ENCODE measurements at regions not wholly inside any gene's neighbourhood (a gene's known extent, or its start where the extent isn't known, plus 50 kb on each side); places are given as distances from the start of the nearest gene placed in this dataset.

- H3K4me3 ChIP-seq (ENCODE audit: low read depth, low read length): no peak overlapping the region
- POLR2A ChIA-PET: no interaction called here
- TF ChIP-seq, protein P1, sequence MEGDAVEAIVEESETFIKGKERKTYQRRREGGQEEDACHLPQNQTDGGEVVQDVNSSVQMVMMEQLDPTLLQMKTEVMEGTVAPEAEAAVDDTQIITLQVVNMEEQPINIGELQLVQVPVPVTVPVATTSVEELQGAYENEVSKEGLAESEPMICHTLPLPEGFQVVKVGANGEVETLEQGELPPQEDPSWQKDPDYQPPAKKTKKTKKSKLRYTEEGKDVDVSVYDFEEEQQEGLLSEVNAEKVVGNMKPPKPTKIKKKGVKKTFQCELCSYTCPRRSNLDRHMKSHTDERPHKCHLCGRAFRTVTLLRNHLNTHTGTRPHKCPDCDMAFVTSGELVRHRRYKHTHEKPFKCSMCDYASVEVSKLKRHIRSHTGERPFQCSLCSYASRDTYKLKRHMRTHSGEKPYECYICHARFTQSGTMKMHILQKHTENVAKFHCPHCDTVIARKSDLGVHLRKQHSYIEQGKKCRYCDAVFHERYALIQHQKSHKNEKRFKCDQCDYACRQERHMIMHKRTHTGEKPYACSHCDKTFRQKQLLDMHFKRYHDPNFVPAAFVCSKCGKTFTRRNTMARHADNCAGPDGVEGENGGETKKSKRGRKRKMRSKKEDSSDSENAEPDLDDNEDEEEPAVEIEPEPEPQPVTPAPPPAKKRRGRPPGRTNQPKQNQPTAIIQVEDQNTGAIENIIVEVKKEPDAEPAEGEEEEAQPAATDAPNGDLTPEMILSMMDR (IDR thresholded peaks at IDR 0.05; ENCODE audit: insufficient read depth, low read depth, low read length): peak; percentile 94
- CTCF ChIA-PET: interaction anchor here (0.5 to 4.9 kb wide), 39 partner anchors 10 to 512 kb away, joined by 3 to 116 read pairs (median 4); partner anchors contain the start of gene NFKBIZ
- peak; percentile 19 for DNase-seq (ENCODE audit: low read depth)
- no peaks in the 10 kb centered on the region for H3K36me3 ChIP-seq (ENCODE audit: control insufficient read depth, insufficient read depth, low read length)
- H3K27me3 ChIP-seq (ENCODE audit: control insufficient read depth, insufficient read depth, low read length): no peaks in the 10 kb centered on the region
Observed at GRCh38 chr3:102229062-102229655, 205.7 kb upstream of the ZPLD1 start.

DNA sequence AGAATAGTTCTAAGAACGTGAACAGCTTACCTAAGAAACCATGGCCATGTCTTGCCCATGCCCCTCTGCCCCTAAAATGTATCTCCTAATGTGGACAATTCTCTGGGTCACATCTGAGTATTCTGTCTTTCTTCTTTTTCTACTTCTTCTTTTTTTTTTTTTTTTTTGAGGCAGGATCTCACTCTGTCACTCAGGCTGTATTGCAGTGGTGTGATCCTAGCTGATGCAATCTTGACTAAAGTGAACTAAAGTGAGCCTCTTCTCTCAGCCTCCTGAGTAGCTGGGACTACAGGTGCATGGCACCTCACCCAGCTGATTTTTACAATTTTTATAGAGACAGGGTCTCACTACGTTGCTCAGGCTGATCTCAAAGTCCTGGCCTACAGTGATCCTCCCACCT, 204.8 kb upstream of the ZPLD1 start:
- H3K27me3 ChIP-seq (ENCODE audit: control insufficient read depth, insufficient read depth, low read length): no peaks in the 10 kb centered on the region
- DNase-seq (ENCODE audit: low read depth): no peak
- H3K36me3 ChIP-seq (ENCODE audit: control insufficient read depth, insufficient read depth, low read length): no peaks in the 10 kb centered on the region
- TF ChIP-seq, protein P1 (IDR thresholded peaks at IDR 0.05; ENCODE audit: insufficient read depth, low read depth, low read length): no peak
- ChIA-PET POLR2A (interaction anchor here (0.7 kb wide), 1 partner anchor 442 kb away, joined by 19 read pairs; no protein-coding TSS in a partner anchor), CTCF (interaction anchor here (0.9 to 4.9 kb wide), 13 partner anchors 9 to 428 kb away, joined by 3 to 116 read pairs (median 11); no protein-coding TSS in a partner anchor)
- no peak overlapping the region for H3K4me3 ChIP-seq (ENCODE audit: low read depth, low read length)

- Histone ChIP-seq H3K4me3 (ENCODE audit: low read depth, low read length) (no peak overlapping the region), H3K27me3 (ENCODE audit: control insufficient read depth, insufficient read depth, low read length) (peaks cover 2% of the 10 kb centered on the region; the same call in 1 of the 2 replicates), H3K36me3 (ENCODE audit: control insufficient read depth, insufficient read depth, low read length) (no peaks in the 10 kb centered on the region)
- ChIA-PET POLR2A (no interaction called here), CTCF (interaction anchor here (1.2 to 2.0 kb wide), 3 partner anchors 8 to 421 kb away, joined by 6 to 10 read pairs (median 9); no protein-coding TSS in a partner anchor)
- TF ChIP-seq, protein P1 (IDR thresholded peaks at IDR 0.05; ENCODE audit: insufficient read depth, low read depth, low read length): no peak
- no peak for DNase-seq (ENCODE audit: low read depth)
Observed at GRCh38 chr3:102233881-102234280, 200.9 kb upstream of the ZPLD1 start.

DNA sequence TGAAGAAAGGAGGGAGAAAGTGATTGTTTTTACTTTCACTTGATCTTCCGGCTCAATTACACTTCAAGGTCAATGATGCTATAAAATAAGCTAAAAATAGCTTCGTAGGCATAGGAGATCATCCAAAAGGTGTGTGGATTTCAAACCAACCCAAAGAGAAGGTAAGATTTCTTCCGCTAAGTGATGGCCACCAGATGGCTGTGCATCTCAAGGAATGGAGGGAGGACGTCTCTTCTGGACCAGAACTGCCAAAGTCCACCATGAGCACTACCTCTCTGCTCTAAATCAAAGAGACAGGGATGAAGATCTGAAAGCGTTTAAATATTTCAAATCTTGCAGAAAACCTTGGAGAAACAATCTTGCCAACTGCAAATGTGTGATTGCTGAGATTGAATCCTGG, 199.1 kb upstream of the ZPLD1 start:
- POLR2A ChIA-PET: no interaction called here
- Histone ChIP-seq H3K4me3 (ENCODE audit: low read depth, low read length) (no peak overlapping the region), H3K27me3 (ENCODE audit: control insufficient read depth, insufficient read depth, low read length) (peaks cover 2% of the 10 kb centered on the region; the same call in 1 of the 2 replicates), H3K36me3 (ENCODE audit: control insufficient read depth, insufficient read depth, low read length) (no peaks in the 10 kb centered on the region)
- CTCF ChIA-PET: interaction anchor here (0.6 to 2.2 kb wide), 11 partner anchors 10 to 437 kb away, joined by 3 to 13 read pairs (median 4); no protein-coding TSS in a partner anchor
- DNase-seq (ENCODE audit: low read depth): no peak
- TF ChIP-seq, protein P1 (IDR thresholded peaks at IDR 0.05; ENCODE audit: insufficient read depth, low read depth, low read length): peak; percentile 64

DNA sequence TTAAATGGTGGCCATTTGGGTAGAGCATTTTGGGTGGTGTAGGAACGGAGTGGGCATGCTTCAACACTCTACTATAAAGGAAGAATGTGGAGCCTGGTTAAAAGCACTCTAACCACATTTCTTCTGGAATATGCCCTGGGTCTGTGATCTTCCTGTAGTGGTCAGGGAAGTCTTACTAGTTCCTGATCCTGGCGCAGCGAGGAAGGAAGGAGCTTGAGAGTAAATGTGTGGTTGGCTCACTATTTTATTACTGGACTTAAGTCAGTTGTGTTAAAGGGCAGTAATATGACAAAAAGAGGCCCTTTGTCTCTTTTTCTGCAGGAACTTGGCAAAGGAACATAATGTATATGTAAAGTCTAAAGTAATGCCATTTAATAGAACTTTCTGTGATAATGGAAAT, 197.6 kb upstream of the ZPLD1 start:
- TF ChIP-seq, protein P1 (IDR thresholded peaks at IDR 0.05; ENCODE audit: insufficient read depth, low read depth, low read length): no peak
- no peak overlapping the region for H3K4me3 ChIP-seq (ENCODE audit: low read depth, low read length)
- DNase-seq (ENCODE audit: low read depth): no peak
- ChIA-PET CTCF (interaction anchor here (0.9 to 1.6 kb wide), 6 partner anchors 10 to 429 kb away, joined by 3 to 5 read pairs (median 3); no protein-coding TSS in a partner anchor), POLR2A (no interaction called here)
- no peaks in the 10 kb centered on the region for H3K36me3 ChIP-seq (ENCODE audit: control insufficient read depth, insufficient read depth, low read length)
- H3K27me3 ChIP-seq (ENCODE audit: control insufficient read depth, insufficient read depth, low read length): peaks cover 2% of the 10 kb centered on the region; the same call in 1 of the 2 replicates

Data from BJ (cell line).